ENCODE measurements at regions not wholly inside any gene's neighbourhood (a gene's known extent, or its start where the extent isn't known, plus 50 kb on each side); places are given as distances from the start of the nearest gene placed in this dataset.
"Not testable (repeated sequence)": the region's sequence is repeated elsewhere in the genome, so short reads cannot be mapped to it uniquely, and the experiment has no call there.

DNA sequence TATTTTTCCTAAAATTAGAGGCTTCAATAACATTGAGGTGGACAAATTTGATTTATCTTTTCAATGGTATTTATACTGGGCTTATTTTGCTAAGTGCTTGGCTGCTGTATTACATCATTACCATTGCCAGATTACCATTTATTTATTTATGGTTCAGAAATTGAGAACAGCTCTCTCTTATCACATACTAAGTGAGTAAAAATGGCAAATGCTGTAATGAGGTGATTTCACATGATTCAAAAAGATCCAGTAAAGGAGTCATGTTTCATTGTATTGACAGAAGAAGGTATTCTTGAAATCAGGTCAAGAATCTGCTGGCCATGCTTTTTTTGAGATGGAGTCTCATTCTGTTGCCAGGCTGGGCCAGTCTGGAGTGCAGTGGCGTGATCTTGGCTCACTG, 322.6 kb downstream of the KIF20B start:
- 67 to 83% methylated on average over 1 of the region's 1 CpG for WGBS, 2 experiments (ENCODE audit: insufficient coverage in 2 of 2)
- Histone ChIP-seq H3K36me3 (ENCODE audit: control insufficient read depth, insufficient read depth, low read length) (no peaks in the 10 kb centered on the region), H3K9me3 (ENCODE audit: control insufficient read depth, low read length) (no peaks in the 10 kb centered on the region), H3K4me1 (ENCODE audit: control insufficient read depth, insufficient read depth, low read length, poor library complexity, severe bottlenecking) (no peaks in the 10 kb centered on the region), H3K27ac (ENCODE audit: low read depth, low read length, severe bottlenecking) (no peak overlapping the region), H3K4me3 (ENCODE audit: extremely low read depth, insufficient read depth, low read length, poor library complexity, severe bottlenecking) (no peak overlapping the region)

DNA sequence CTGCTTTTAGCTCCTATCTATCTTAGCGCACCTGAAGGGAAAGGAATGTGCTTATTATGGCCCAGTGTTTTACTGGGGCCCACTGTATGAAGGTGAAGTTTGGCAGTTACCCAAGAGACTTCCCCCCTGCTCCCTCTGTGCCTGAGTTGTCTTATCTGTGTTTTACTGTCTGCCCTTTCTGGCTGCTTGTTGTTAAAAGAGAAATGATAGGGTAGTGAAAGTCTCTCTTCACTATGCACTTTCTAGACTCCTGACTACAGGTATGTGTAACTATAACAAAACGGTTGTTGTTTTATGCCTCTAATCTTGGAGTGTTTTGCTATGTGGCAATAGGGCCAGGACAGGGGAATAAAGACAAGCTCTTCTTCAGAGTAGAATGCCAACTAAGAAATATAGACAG, 326.9 kb downstream of the KIF20B start:
- Histone ChIP-seq H3K9me3 (ENCODE audit: control insufficient read depth, low read length) (no peaks in the 10 kb centered on the region), H3K36me3 (ENCODE audit: control insufficient read depth, insufficient read depth, low read length) (no peaks in the 10 kb centered on the region), H3K4me3 (ENCODE audit: extremely low read depth, insufficient read depth, low read length, poor library complexity, severe bottlenecking) (no peak overlapping the region), H3K27ac (ENCODE audit: low read depth, low read length, severe bottlenecking) (no peak overlapping the region), H3K4me1 (ENCODE audit: control insufficient read depth, insufficient read depth, low read length, poor library complexity, severe bottlenecking) (no peaks in the 10 kb centered on the region)
- 100% methylated on average over 1 to 2 of the region's 2 CpGs for WGBS, 2 experiments (ENCODE audit: insufficient coverage in 2 of 2)

DNA sequence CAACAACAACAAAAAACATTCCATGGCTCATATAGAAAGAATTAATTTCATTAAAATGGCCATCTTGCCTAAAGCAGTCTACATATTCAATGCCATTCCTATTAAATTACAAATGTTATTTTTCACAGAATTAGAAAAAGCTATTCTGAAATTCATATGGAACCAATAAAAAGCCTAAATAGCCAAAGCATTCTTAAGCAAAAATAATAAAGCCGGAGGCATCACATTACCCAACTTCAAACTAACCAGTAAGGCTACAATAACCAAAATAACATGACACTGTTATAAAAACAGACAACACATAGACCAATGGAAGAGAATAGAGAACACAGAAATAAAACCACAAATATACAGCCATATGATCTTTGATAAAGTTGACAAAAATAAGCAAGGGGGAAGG, 330.4 kb downstream of the KIF20B start:
- WGBS, 2 experiments (ENCODE audit: insufficient coverage in 2 of 2) = 86% methylated on average over 1 of the region's 1 CpG; no CpG with 5 or more reads in 1 of the 2 experiments

DNA sequence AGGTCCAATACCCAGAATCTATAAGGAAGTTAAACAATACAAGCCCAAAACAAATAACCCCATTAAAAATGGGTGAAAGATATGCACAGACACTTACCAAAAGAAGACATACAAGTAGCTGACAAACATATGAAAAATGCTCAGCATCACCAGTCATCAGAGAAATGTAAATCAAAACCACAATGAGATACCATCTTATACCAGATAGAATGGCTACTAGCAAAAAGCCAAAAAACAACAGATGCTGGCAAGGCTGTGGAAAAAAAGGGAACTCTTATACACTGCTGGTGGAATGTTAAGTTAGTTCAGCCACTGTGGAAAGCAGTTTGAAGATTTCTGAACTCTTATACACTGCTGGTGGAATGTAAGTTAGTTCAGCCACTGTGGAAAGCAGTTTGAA, 331.1 kb downstream of the KIF20B start:
- no peak overlapping the region for H3K4me3 ChIP-seq (ENCODE audit: extremely low read depth, insufficient read depth, low read length, poor library complexity, severe bottlenecking)
- H3K27ac ChIP-seq (ENCODE audit: low read depth, low read length, severe bottlenecking) = no peak overlapping the region
- H3K36me3 ChIP-seq (ENCODE audit: control insufficient read depth, insufficient read depth, low read length) = no peaks in the 10 kb centered on the region
- H3K4me1 ChIP-seq (ENCODE audit: control insufficient read depth, insufficient read depth, low read length, poor library complexity, severe bottlenecking) = no peaks in the 10 kb centered on the region
- no peaks in the 10 kb centered on the region for H3K9me3 ChIP-seq (ENCODE audit: control insufficient read depth, low read length)

More for the DNA sequence above, 330.4 kb downstream of the KIF20B start:
- Histone ChIP-seq H3K27ac (ENCODE audit: low read depth, low read length, severe bottlenecking) (no peak overlapping the region), H3K4me1 (ENCODE audit: control insufficient read depth, insufficient read depth, low read length, poor library complexity, severe bottlenecking) (no peaks in the 10 kb centered on the region), H3K36me3 (ENCODE audit: control insufficient read depth, insufficient read depth, low read length) (no peaks in the 10 kb centered on the region), H3K9me3 (ENCODE audit: control insufficient read depth, low read length) (no peaks in the 10 kb centered on the region), H3K4me3 (ENCODE audit: extremely low read depth, insufficient read depth, low read length, poor library complexity, severe bottlenecking) (no peak overlapping the region)

DNA sequence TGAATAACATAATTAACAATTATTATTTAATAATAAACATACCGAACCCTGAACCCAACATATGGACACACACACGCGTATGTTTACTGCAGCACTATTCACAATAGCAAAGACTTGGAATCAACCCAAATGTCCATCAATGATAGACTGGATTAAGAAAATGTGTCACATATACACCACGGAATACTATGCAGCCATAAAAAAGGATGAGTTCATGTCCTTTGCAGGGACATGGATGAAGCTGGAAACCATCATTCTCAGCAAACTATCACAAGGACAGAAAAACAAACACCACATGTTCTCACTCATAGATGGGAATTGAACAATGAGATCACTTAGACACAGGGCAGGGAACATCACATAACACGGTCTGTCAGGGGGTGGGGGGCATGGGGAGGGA, 333.5 kb downstream of the KIF20B start:
- no CpG with 5 or more reads among the region's 5 CpGs for WGBS, 2 experiments (ENCODE audit: insufficient coverage in 2 of 2)
- H3K9me3 ChIP-seq (ENCODE audit: control insufficient read depth, low read length); H3K36me3 ChIP-seq (ENCODE audit: control insufficient read depth, insufficient read depth, low read length); H3K4me3 ChIP-seq (ENCODE audit: extremely low read depth, insufficient read depth, low read length, poor library complexity, severe bottlenecking); H3K4me1 ChIP-seq (ENCODE audit: control insufficient read depth, insufficient read depth, low read length, poor library complexity, severe bottlenecking); H3K27ac ChIP-seq (ENCODE audit: low read depth, low read length, severe bottlenecking): not testable (repeated sequence)

DNA sequence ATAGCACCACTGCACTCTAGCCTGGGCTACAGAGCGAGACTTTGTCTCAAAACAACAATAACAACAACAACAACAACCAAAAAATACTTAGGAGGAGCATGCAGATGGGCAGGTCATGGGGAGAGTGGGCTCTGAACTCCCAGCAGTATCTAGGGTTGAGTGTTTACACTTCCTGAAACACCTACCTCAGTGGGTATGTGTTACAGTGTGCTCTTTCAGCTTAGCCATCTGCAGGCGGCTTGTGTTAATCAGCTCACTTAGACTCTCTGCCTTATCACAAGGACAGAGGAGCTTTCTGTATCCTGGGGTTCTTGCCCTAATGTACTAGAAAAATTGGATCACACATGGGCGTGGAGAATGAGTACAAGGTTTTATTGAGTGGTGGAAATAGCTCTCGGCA, 340.2 kb downstream of the KIF20B start:
- WGBS, 2 experiments (ENCODE audit: insufficient coverage in 2 of 2) = 96 to 100% methylated on average over 2 of the region's 4 CpGs
- Histone ChIP-seq H3K36me3 (ENCODE audit: control insufficient read depth, insufficient read depth, low read length) (no peaks in the 10 kb centered on the region), H3K9me3 (ENCODE audit: control insufficient read depth, low read length) (no peaks in the 10 kb centered on the region), H3K4me3 (ENCODE audit: extremely low read depth, insufficient read depth, low read length, poor library complexity, severe bottlenecking) (no peak overlapping the region), H3K27ac (ENCODE audit: low read depth, low read length, severe bottlenecking) (no peak overlapping the region), H3K4me1 (ENCODE audit: control insufficient read depth, insufficient read depth, low read length, poor library complexity, severe bottlenecking) (no peaks in the 10 kb centered on the region)

DNA sequence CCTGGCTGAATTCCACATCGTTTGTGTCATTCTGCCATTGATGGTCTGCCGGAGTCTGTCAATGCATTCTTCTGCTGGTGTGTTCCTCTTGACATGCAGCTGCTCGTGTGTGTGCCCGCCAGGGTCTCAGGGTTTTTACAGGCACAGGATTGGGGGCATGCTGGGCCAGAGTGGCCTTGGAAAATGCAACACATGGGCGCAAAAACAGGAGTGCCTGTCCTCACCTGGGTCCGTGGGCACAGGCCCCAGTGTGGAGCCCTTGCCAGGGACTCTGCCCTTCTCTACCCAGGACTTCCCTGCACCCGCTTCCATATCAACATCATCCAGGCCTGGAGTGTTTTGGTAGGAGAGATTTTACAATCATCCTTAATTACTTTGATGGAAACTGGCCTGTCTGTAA, 340.7 kb downstream of the KIF20B start:
- no peaks in the 10 kb centered on the region for H3K36me3 ChIP-seq (ENCODE audit: control insufficient read depth, insufficient read depth, low read length)
- H3K4me1 ChIP-seq (ENCODE audit: control insufficient read depth, insufficient read depth, low read length, poor library complexity, severe bottlenecking) = no peaks in the 10 kb centered on the region
- H3K9me3 ChIP-seq (ENCODE audit: control insufficient read depth, low read length) = no peaks in the 10 kb centered on the region
- no peak overlapping the region for H3K27ac ChIP-seq (ENCODE audit: low read depth, low read length, severe bottlenecking)
- no peak overlapping the region for H3K4me3 ChIP-seq (ENCODE audit: extremely low read depth, insufficient read depth, low read length, poor library complexity, severe bottlenecking)
- 90 to 92% methylated on average over 5 to 6 of the region's 7 CpGs for WGBS, 2 experiments (ENCODE audit: insufficient coverage in 2 of 2)

DNA sequence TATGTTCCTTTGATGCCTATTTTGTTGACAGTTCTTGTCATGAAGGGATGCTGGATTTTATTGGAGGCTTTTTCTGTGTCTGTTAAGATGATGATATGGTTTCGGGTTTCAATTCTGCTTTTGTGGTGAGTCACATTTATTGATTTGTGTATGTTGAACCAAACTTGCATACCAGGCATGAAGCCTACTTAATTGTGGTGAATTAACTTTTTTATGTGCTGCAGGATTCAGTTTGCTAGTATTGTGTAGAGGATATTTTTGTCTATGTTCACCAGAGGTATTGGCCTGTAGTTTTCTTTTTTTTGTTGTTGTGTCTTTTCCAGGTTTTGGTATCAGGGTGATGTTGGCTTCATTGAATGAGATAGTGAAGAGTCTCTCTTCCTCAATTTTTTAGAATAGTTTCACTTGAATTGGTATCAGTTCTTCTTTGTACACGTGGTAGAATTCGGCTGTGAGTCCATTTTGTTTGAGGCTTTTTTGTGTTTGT, 345.9 kb downstream of the KIF20B start:
- WGBS, 2 experiments (ENCODE audit: insufficient coverage in 2 of 2) = 88 to 100% methylated on average over 1 of the region's 3 CpGs
- no peak overlapping the region for H3K27ac ChIP-seq (ENCODE audit: low read depth, low read length, severe bottlenecking)
- no peaks in the 10 kb centered on the region for H3K9me3 ChIP-seq (ENCODE audit: control insufficient read depth, low read length)
- H3K4me1 ChIP-seq (ENCODE audit: control insufficient read depth, insufficient read depth, low read length, poor library complexity, severe bottlenecking) = no peaks in the 10 kb centered on the region
- no peaks in the 10 kb centered on the region for H3K36me3 ChIP-seq (ENCODE audit: control insufficient read depth, insufficient read depth, low read length)
- H3K4me3 ChIP-seq (ENCODE audit: extremely low read depth, insufficient read depth, low read length, poor library complexity, severe bottlenecking) = no peak overlapping the region

DNA sequence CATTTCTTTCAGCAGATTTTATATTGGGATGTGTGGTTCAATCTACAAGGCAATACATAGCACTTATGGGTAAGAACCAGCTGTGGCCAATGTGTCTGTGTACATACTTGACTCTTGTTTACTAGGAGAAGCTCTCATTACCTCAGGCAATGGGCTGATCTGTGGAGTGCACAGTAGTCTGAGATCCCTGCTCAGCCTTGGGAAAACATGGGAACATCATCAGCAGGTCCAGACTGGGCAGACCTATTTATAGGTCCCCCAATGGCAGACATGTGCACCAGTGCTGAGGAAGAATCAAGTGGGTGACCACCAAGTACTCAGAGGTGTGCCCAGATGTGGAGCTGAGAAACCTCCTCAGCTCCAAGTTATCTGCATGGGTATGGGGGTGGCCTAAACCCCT, 349.7 kb downstream of the KIF20B start:
- Histone ChIP-seq H3K4me3 (ENCODE audit: extremely low read depth, insufficient read depth, low read length, poor library complexity, severe bottlenecking) (no peak overlapping the region), H3K4me1 (ENCODE audit: control insufficient read depth, insufficient read depth, low read length, poor library complexity, severe bottlenecking) (no peaks in the 10 kb centered on the region), H3K36me3 (ENCODE audit: control insufficient read depth, insufficient read depth, low read length) (no peaks in the 10 kb centered on the region), H3K9me3 (ENCODE audit: control insufficient read depth, low read length) (no peaks in the 10 kb centered on the region), H3K27ac (ENCODE audit: low read depth, low read length, severe bottlenecking) (no peak overlapping the region)

DNA sequence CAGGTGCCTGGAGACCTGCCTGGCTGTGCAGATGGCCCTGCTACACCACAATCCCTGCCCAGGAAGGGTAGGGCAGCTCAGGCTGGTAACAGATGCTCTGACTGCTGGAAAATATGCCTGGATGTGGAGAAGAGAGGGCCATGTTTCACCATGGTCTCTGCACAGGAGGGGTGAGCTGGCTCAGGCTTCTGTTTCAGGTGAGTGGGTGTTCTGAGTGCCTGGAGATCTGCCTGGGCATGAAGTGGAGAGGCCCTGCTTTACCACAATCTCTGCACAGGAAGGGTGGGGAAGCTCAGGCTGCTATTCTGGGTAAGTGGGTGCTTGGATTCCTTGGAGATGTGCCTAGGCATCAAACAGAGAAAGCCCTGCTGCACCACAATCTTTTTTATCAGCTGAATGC, 350.1 kb downstream of the KIF20B start:
- no peaks in the 10 kb centered on the region for H3K36me3 ChIP-seq (ENCODE audit: control insufficient read depth, insufficient read depth, low read length)
- H3K27ac ChIP-seq (ENCODE audit: low read depth, low read length, severe bottlenecking) = no peak overlapping the region
- H3K9me3 ChIP-seq (ENCODE audit: control insufficient read depth, low read length) = no peaks in the 10 kb centered on the region
- no peaks in the 10 kb centered on the region for H3K4me1 ChIP-seq (ENCODE audit: control insufficient read depth, insufficient read depth, low read length, poor library complexity, severe bottlenecking)
- no peak overlapping the region for H3K4me3 ChIP-seq (ENCODE audit: extremely low read depth, insufficient read depth, low read length, poor library complexity, severe bottlenecking)

DNA sequence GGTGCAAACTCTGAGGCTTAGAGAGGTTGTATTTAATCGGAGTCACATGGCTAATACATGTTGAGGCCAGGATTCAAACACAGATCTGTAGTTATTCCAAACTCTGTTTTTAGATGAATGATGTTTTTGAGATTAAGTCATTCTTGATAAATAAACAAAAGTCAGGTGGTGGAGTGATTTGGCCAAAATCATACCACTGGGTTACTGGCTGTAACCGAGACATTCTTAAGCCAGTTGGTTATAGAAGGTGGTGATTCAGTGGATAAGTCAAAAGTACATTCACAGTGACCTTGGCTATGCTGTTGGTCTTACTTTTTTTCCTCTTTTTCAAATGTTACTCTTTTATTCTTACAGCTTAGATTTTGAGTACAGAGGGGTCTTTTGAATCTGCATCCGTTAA, 361.4 kb downstream of the KIF20B start:
- no peak overlapping the region for H3K4me3 ChIP-seq (ENCODE audit: extremely low read depth, insufficient read depth, low read length, poor library complexity, severe bottlenecking)
- 67 to 100% methylated on average over 1 to 2 of the region's 3 CpGs for WGBS, 2 experiments (ENCODE audit: insufficient coverage in 2 of 2)
- H3K4me1 ChIP-seq (ENCODE audit: control insufficient read depth, insufficient read depth, low read length, poor library complexity, severe bottlenecking) = no peaks in the 10 kb centered on the region
- no peak overlapping the region for H3K27ac ChIP-seq (ENCODE audit: low read depth, low read length, severe bottlenecking)
- H3K9me3 ChIP-seq (ENCODE audit: control insufficient read depth, low read length) = no peaks in the 10 kb centered on the region
- H3K36me3 ChIP-seq (ENCODE audit: control insufficient read depth, insufficient read depth, low read length) = no peaks in the 10 kb centered on the region

- no peaks in the 10 kb centered on the region for H3K4me1 ChIP-seq (ENCODE audit: control insufficient read depth, insufficient read depth, low read length, poor library complexity, severe bottlenecking)
- WGBS, 2 experiments (ENCODE audit: insufficient coverage in 2 of 2) = no CpG with 5 or more reads among the region's 1 CpG
- no peaks in the 10 kb centered on the region for H3K9me3 ChIP-seq (ENCODE audit: control insufficient read depth, low read length)
- no peak overlapping the region for H3K27ac ChIP-seq (ENCODE audit: low read depth, low read length, severe bottlenecking)
- no peaks in the 10 kb centered on the region for H3K36me3 ChIP-seq (ENCODE audit: control insufficient read depth, insufficient read depth, low read length)
- no peak overlapping the region for H3K4me3 ChIP-seq (ENCODE audit: extremely low read depth, insufficient read depth, low read length, poor library complexity, severe bottlenecking)
Measured at GRCh38 chr10:90064295-90064694, 362.9 kb downstream of the KIF20B start.

Measured in mesodermal cell (in vitro differentiated cells).